ENCODE measurements at regions not wholly inside any gene's neighbourhood (a gene's known extent, or its start where the extent isn't known, plus 50 kb on each side); places are given as distances from the start of the nearest gene placed in this dataset.
"Not testable (repeated sequence)": the region's sequence is repeated elsewhere in the genome, so short reads cannot be mapped to it uniquely, and the experiment has no call there.

DNA sequence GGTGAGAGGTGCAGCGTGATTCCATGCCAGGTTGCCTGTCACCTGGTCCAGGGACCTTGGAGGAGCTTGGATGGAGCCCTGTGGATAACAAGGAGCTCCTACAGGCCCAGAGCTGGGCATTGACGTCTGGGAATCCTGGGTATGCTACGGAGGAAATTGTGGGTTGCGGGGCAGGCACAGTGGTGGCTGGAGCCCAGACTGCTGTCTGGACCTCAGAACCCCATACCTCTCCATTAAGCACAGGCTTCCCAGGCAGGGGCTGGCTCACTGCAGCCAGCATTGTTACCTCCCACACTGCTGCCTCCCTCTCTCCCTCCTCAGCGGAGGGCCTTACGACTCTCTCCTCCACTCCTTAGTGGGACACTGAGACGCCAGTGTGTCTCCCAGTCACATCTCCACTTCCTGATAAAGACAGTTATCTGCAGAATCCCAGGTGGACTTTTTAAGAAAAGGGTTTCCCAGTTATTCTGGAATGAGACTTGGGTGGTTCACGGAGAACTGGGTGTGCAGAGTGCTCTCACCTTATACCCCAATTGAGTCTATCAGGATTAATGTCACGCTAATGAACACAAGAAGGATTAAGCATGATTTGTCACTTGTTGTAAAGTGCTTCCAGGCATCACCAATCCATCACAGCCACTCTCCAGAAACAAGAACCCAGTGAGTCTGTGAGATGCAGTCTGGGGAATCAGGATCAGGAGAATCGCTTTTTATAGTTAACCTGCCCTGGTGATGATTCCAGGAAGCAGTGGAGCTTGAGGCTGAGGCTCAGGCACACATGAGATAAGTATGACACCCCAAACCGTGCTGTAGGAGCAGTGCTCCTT lies 309.4 kb downstream of the RPS24 start:
- DNase-seq (ENCODE audit: low read depth), result no peak

- not testable (repeated sequence) for DNase-seq (ENCODE audit: low read depth)
These were observed 310.6 kb downstream of the RPS24 start for GRCh38 chr10:78344257-78344656.

GRCh38 chr10:78345515-78345914 lies 311.9 kb downstream of the RPS24 start:
- not testable (repeated sequence) for DNase-seq (ENCODE audit: low read depth)

DNA sequence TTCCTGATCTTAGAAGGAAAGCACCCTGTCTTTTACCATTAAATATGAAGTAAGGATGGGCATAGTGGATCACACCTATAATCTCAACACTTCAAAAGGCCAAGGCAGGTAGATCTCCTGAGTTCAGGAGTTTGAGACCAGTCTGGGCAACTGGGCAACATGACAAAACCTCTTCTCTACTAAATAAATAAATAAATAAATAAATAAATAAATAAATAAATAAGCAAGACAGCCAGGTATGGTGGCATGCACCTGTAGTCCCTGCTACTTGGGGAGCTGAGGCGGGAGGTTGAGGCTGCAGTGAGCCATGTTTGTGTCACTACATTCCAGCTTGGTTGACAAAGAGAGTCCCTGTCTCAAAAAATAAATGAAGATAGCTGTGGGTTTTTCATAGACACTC lies 313.1 kb downstream of the RPS24 start:
- no peak for DNase-seq (ENCODE audit: low read depth)

DNA sequence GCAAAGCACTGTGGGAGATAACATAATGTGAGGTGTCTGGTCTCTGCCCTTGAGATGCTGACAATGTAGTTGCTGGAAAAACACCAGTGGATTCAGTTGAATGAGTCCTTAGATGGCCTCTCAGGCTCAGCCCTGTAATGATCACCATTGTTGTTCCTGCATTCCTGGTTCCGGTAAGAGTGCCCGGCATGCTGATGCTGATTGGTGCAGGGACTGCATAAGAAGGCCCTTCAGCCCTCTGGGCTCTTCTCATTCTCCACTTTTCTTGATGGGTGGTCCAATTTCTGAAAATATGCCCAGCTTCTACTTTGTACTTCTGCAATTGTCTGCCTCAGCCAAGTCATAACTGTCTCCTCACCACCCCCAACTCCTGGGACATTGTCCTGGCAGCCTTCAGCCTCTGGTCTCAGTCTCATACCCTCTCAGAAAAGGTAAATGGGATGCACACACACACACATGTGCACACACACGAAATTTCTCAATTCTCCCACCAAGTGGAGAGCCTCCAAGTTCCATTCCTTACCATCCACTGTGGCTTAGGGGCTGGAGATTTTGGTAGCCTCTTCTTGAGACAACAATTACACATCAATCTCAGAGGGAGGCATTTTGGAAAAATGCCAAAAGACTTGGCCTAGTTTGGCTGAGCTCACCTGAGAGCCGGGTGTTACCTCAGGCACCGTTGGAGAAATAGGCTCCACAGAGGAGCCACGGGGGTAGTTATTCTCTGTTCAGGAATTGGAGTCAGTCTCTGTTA lies 314.9 kb downstream of the RPS24 start:
- no peak for DNase-seq (ENCODE audit: low read depth)

DNA sequence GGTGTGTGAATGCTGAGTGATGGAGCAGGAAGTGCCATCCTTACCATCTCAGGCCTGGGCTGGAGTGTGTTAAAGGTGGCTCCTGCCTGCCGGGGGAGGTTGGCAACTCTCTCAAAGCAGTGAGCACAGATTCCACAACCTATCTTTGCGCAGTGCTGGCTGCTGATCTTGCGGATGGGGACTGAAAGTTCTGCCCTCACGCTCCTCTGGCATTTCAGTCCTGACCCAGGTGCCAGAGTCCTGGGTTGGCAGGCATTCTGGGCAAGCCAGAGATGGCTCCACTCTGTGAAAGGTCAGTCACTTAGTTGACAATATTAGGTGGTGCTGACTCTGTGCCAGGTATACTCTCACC lies 315.5 kb downstream of the RPS24 start:
- DNase-seq (ENCODE audit: low read depth), result no peak

- no peak for DNase-seq (ENCODE audit: low read depth)
These were observed 316.4 kb downstream of the RPS24 start for GRCh38 chr10:78349911-78350663.

DNA sequence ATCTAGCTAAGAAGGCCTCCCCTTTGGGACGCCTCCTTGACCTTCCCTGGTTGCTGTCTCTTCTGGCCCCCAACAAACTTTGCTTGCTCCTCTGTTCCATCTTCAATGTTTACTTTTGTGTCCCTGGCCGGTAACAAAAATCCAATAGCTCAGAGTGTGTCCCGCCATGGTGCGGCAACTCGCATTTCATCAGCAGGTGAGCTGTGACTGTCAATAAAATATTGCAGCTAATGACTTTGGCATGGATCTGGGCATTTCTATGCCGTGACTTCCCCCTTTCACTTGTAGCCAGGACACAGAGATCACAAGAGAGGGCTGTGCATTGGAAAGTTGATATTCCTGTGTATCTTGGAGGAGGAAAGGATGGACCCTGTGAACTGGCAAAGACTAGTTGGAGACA lies 317.6 kb downstream of the RPS24 start:
- DNase-seq (ENCODE audit: low read depth), result no peak

DNA sequence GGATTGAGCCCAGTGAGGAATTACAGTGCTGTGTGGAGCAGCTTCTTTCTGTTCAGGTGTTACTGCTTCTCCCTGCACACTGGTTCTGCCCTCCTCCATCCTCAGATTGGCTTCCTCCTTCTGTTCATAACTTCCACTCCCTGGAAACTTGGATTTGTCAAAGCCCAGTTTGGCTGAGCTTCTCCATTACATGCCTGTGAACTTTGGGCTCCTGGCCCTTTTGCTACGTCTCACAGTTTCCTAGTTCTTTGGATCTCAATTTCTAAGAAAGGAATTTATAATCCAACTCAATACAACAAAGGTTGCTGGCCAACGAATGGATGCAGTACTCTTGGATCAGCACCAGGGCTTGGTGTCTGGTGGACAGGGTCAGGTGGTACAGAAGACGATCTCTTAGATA lies 318.1 kb downstream of the RPS24 start:
- no peak for DNase-seq (ENCODE audit: low read depth)

DNA sequence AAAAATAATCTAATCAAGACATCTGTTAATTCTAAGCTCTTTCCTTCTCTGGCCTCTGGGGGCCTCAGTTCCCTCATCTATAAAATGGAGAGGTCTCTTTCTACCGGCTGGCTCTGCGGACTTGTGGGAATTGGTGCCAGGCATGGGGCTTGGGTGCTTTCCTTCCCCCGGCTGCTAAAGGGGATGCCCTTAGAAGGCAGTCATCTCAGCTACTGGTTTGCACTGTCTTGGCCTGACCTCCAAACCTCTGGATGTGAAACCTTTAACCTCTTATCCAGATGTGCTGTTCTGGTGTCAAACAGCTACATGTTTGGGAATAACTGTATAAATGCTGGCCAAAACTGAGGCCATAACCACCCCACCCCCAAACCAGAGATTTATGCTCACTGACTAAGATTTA lies 320.0 kb downstream of the RPS24 start:
- DNase-seq (ENCODE audit: low read depth), result no peak

DNA sequence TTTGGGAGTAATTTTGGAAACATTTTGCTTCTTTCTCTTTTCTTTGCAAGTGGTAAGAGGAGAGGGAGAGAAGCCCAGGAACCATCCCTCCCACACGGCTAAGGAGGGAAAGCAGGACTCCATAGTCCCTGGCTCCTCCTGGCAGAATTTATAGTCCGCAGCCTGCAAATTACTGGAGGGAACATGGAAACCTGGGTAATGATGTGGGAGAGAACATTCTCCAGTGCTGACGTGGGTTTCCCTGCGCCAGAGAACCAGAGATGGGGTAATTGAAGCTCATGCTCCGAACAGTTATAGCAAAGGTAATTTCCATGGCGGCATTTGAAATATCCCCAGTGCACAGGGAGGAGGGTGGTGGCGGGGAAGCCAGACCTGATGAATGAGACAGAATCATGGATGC lies 320.4 kb downstream of the RPS24 start:
- DNase-seq (ENCODE audit: low read depth), result no peak

- no peak for DNase-seq (ENCODE audit: low read depth)
These were observed 322.7 kb downstream of the RPS24 start for GRCh38 chr10:78356291-78356900.

GRCh38 chr10:78357141-78358063 lies 323.7 kb downstream of the RPS24 start:
- DNase-seq (ENCODE audit: low read depth), result no peak

DNA sequence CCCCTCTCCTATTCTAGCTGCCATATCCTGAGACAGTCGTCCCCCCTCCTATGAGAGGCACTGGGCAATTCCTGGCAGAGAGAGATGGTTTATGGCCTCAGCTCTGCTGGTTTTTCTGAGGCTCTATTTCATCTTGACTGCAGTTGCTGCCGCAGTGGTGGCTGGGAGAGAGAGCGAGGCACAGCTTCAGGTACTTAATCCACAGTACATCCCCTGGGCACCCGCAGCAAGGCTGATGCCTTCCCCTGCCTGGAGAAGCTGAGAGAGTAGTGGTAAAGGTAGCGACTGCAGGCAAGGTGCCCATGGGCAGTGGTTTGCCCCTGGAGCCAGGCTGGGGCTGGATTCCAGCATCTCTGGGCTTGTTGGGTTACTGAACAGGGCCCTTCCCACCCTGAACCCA lies 324.7 kb downstream of the RPS24 start:
- no peak for DNase-seq (ENCODE audit: low read depth)

DNA sequence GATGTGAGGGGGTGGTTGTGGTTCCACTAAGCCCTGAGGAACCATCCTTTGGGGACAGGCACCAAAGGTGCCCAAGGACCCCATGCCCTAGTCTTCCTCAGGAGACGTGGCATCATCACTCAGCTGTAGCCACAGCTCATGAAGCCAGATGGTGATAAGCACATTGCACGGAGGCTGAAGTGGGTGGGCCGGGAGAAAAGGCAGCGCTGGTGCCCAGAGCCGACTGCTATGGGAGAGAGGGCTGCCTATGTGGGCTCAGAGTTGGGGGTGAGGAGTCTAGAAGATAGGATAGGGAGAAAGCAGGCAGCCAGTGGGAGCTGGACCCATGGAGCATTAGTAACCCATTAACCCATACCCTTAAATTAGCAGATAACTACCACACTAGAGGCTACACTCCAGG lies 325.3 kb downstream of the RPS24 start:
- DNase-seq (ENCODE audit: low read depth), result no peak

DNA sequence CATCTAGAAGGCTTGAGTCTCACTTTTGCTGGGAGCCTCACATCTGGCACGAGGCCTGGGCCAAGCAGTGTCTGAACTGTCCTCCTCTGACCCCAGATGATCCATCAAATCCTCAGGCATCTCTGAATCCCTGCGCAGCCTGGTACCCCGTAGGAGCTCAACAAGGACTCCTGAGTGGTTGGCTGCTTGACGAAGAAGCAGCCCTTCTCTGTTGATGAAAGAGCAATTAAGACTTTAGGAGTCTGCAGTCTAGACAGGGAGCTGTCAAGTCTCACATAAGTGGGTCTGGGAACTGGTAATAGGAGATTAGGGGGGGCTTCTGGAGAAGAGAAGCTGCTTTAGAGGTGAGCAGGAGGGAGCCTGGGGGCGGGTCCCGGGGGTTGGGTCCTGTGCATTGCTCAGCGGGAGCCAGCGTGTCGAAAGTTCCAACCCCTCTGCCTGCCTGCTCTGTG lies 326.0 kb downstream of the RPS24 start:
- no peak for DNase-seq (ENCODE audit: low read depth)

DNA sequence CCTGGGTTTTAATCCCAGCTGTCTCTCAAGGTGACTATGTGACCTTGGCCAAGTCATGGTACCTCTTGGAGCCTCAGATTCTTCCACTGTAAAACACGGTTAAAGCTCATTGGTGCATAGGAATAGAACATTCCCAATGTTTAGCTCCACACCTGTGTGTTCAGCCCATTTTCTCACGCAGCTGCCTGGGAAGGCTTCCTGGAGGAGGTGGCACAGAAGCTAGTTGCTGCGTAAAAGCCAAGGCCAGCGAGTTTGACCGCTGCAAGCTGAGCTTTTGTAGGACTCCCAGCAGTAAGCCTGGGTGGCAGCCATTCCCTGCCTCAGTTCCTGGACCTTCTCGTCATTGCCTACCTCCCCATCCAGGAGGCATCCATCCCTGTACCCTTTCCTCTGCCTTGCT lies 326.6 kb downstream of the RPS24 start:
- DNase-seq (ENCODE audit: low read depth), result no peak

GRCh38 chr10:78361031-78361430 lies 327.4 kb downstream of the RPS24 start:
- no peak for DNase-seq (ENCODE audit: low read depth)

DNA sequence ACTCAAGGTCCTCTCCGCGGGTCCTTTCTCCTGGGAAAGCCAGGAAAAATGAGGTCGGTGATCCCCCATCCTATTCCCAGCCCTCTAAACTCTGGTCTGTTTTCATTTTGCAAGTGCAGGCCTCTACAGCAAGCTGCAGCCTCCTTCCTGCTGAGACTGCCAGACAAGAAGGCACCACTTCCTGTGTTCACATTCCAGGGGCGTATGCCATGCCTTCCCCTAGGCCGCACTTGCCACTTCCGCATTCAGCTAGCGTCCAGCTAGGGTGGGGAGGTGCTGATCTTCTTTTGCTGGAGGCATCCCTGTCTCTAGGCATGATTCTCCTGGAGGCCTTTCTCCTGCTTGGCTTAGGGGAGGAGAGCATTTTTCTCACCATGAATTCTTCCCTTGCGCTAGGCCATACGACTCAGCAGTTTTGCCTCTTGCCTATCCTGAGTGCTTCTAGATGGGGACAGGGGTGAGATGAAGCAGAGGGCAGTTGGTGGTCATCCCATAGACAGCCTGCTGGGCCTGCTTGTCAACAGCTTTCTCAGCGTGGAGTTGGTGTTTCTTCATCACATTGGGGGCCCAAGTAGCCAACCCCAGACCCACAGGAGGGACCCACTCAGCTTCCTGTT lies 328.9 kb downstream of the RPS24 start:
- peak; percentile 83 for DNase-seq (ENCODE audit: low read depth)

DNA sequence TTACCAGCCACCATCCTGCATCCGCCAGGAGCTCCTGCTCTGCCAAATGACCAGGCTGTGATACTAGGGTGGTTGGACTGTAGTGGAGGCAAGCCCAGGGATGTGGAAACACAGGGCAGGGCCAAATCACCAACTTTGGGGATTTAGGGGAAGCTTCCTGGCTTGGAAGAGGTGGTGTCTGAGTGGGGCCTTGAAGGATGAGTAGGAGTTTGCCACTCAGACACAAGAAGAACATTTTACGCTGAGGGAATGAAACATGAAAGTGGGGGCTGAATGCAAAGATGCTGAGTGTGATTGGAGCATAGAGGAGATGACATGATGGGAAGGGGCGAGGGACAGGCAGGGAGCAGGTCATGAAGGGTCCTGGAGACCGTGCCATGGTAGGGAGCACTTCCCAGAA lies 329.5 kb downstream of the RPS24 start:
- no peak for DNase-seq (ENCODE audit: low read depth)

GRCh38 chr10:78365694-78366093 lies 332.0 kb downstream of the RPS24 start:
- DNase-seq (ENCODE audit: low read depth), result no peak
